Kidney capillary endothelial cell (primary cell): ENCODE measurements at regions not wholly inside any gene's neighbourhood (a gene's known extent, or its start where the extent isn't known, plus 50 kb on each side); places are given as distances from the start of the nearest gene placed in this dataset.

Experiments used
- DNase-seq: peaks from one replicate; pipeline ENCODE4 v3.0.0-alpha.2; 2018; ENCODE audit warnings: low spot score

DNA sequence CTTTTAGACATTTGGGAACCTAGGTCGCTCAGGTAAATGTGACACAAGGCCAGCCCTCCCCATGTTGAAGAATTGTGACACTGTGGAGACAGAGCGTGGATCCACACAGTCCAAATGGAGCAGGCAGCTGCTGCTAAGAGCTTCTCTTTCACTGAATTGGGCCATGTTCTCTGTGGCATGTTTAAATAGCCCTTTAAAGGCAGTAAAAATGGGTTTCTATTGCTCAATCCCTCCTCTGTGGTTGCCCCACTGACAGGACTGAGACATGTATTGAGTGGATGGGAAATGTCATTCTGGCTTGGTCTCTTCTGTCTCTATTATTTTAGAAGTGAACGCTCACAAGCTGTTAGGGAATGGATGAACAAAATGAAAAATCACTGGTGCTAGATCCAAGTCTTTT lies 84.0 kb upstream of the PRICKLE1 start:
- no peak for DNase-seq

DNA sequence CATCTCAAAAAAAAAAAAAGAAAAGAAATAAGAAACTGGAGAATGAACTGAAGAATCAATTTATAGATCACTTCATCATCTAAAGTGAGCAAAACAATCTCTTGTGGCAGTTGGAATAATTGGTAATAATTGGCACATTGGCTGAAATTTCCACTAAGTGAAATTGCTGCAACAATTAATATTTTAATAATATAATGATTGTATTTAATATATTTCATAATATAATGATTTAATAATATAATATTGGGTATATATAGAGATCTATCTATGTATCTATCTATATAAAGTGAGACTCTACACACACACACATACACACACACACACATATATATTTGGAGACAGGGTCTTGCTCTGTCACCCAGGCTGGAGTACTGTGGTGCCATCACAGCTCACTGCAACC lies 81.2 kb upstream of the PRICKLE1 start:
- DNase-seq = no peak

DNA sequence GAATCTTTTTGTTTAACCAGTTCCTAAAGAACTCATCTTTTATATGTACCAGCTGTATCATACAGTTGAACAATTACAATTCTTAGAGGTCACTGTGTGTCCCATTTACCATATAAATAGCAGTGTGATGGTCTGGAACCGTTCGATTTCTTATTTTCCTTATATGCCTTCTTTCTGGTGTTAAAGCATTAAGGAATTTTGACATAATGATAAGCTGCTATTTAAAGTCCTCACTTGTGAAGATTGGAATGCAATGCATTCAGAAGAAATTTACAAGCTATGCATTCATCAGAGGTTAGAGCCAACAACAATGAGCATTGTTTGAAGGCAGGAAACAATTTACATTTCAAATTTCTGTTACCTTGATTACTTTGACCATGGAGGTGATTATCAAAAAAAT lies 80.0 kb upstream of the PRICKLE1 start:
- no peak for DNase-seq

DNA sequence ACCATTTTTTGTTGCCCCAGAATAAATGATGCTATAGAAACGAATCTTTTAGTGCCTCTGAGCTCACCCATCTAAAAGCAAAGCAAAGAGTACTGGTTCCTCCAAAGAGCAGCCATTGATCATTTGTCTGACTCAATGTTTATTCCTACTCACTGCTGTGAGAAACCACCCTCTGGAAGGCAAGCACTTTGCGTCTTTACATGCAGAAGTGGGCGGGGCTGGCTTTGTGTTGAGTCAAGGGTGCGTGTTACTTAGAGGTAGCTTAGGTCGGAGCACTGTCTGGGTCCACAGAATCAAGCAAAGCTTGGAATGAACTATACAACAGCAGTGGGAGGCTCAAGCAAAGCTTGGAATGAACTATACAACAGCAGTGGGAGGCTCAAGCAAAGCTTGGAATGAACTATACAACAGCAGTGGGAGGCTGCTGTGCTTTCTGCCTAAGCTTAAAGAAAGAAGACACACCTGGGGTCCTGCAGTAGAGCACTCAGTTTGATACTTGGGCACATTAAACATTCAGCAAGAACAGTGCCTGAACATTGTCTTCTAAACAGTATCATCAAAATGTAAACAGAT lies 77.2 kb upstream of the PRICKLE1 start:
- no peak for DNase-seq

DNA sequence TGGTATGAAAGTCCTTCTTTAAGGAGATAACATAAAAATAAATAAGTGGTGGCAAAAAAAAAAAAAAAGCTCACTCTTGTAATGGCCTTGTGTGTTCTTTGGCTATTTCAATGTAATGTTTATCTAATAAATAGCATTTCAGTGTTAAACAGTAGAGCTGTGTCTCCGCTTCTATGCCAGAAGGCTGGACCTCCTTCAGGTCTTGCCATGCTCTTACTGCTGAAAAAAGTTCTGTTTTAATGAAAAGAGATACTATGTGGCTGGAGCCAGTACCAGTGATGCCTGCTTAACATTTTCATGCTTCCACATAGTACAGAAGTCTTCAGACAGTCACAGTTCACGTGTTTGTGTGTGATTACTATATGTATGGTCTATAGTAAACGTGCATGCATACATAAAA lies 74.1 kb upstream of the PRICKLE1 start:
- DNase-seq = no peak

DNA sequence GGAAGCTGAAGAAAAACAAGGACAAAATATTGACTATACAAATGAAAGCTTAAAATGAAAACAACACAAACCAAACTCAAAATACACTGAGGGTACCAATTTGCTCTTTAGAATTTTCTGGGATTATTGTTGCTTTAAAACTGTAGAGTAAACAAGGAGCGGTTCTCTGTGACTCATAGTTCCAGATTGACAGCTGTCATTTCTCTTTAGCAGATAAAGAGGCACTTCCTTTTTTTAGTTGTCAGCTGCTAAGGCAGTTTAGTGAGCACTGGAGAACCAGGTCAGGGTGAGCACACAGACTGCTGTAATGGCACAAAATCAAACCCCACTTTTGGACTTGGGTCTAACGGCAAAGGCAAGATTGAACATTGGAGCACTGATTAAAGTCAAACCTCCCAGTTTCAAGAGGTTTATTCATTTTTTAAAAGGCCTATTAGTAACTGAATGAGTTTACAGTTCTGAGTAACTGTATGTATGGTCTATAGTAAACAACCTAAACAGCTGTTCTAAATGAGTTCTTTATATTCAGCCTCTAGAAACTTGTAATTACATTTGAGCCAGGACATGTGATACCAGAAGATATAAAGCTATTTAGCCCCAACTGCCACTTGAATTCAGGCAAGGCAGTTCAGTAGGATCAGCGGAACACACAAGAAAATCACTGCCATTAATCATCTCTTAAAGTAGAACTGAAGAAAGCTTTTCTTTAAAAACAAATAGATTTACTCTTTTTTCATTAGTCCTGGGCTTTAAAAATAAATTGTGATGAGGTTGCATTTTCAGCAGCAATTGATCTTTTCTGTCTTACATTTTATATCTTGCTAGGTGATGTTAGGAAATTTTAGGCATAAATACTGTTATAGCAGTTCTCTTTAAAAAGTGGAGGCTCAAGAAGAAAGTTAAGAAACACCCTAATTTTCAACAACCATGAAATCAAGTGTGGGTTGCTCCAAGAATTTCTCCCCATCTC lies 71.7 kb upstream of the PRICKLE1 start:
- DNase-seq = no peak

DNA sequence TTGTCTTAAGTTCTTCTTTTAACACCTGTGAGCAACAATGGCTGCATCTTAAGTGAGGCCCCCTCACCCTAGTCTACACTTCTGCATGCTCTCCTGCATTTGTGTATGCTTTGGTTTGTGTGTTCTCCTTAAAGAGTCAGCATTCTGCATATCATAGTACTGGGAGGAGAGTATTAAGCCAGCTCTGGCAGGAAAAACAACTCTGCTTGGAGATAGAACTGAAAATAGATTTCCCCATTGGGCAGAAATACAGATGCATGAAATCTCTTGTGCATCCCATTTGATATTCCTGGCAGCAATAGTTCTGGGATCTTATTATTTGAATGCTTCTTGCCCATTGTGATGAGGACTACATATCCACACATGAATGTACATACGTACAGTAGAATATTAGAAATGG lies 70.6 kb upstream of the PRICKLE1 start:
- DNase-seq = no peak

DNA sequence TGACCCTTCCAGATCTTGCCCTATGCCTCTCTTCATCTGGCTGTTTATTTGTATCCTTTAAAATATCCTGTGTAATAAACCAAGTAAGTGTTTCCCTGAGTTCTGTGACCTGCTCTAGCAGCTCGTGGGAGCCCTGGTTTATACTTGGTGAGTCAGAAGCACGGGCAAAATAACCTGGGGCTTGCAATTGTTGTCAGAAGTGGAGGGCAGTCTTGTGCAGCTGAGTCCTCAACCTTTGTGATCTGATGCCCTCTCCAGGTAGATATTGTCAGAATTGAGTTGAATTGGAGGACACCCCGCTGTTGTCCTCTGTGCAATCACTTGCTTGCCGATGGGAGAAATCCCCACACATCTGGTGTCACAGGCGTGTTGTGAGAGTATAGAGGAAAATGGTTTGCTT lies 62.5 kb upstream of the PRICKLE1 start:
- no peak for DNase-seq

DNA sequence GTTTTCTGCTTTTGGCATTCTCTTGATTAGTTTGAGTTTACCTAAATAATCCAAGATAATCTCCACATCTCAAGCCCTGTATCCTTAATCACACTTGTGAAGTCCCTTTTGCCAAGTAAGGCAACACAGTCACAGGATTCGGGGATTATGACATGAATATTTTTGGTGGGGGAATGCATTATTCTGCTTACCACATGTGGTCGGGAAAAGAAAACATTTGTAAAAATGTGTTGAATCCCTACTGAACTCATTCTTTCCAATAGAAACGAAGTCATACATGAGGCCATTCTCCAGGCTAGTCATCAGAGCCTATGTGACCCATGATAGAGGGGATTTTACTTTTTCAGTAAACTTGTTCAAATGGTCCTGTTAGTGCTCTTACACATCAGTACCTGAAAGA lies 58.5 kb upstream of the PRICKLE1 start:
- no peak for DNase-seq

DNA sequence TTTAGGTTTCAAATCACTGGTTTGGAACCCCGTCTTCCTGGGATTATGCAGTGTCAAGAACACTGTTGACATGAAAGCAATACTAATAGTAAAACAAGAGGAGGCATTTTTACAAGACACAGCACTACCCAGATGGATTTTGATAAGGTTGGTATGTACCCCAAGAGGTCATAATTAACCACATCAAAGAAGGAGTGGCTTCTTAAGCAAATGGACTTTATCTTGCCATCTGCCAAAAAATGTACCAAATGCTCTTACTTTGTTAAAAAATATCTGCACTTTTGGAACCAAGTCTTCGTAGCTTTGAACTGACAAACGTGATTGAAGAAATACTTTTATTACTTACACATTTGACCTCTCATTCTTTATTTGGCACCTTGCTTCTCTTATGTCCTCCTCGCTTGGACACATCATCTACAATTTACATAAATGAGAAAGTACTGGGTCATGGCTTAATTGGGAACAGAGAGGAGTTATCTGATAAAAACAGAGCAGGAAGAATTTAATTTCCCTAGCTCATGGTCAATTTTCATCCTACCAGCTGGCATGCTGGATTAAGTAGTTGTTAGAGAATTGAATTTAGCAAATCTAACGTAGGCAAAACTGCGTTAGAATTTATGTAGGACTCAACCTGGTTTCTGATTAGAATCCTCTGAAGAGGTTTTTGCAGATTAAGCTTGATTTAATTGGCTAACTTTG lies 54.5 kb upstream of the PRICKLE1 start:
- no peak for DNase-seq

DNA sequence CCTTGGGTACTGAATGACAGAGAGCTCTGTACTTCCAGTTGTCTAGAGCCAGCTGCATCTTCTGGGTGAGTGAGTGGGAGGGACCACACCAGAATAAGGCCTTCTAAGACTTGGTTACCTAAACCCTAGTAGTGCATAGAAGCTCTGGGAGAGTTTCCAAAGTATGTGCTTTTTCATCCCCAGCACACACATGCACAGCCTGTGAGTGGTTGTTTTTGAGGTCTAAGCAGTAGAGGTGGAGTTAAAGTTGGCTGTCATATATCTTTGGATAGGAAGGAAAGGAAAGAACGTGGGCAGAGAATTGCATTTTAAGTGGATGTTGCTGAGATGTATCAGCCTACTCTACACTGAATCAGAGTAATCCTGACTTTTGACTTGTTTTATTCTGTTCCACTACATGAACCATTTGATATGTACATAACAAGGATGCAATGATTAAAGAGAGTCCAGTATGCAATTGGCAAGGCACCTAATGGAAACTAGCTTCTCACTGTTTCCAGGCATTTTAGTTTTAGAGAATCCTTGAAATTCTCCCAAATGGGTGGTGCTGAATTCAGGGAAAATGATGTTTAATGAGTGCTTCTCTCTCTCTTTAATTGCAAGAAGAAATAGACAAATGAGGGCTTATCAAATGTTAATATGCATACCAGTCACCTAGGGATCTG lies 51.8 kb upstream of the PRICKLE1 start:
- no peak for DNase-seq

DNA sequence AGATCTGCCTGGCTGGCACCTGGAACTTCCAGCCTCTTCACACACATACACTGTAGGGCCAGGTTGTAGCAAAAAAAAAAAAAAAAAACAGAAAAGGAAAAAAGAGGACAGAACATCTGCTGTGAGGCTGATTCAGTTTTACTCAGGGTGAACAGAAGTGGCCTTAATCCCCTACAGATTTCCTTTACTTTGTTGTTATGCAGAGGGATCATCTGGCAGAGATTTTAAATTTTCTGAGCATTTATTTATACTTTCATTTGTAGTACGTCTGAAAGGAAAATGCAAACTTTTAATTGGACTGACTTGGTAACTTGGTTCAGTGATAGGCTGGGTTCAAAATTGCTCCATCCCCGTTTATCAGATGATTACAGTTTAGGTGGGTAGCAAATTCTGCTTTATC lies 50.8 kb upstream of the PRICKLE1 start:
- DNase-seq = no peak

DNA sequence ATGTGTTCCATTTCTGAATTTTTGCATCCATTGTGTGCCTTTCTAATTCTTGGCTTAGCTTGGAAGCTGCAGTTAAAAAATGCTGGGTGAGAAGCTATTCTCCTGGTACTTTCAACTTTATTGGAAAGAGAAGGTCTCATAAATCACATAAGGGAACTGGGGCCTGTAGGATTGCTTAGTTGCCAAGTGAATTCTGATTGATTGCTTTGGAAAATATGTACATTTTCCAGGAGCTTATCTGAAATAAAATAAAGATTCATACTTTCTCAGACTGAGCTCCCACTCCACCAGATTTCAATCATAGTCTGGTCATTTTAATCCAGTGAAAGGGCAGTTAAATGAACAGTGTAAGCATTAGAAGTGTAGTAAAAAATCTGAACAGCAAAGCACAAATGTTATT lies 50.0 kb upstream of the PRICKLE1 start:
- no peak for DNase-seq
